HAP-1 (cell line): ENCODE measurements at regions not wholly inside any gene's neighbourhood (a gene's known extent, or its start where the extent isn't known, plus 50 kb on each side); places are given as distances from the start of the nearest gene placed in this dataset.

Source experiments
- DNase-seq, 2 experiments: peaks; one replicate each; pipeline ENCODE4 v3.0.0-alpha.2; 2016 to 2020; ENCODE audit warnings: low spot score in 2 of 2
- H3K27me3 ChIP-seq: fragments of 250-450 bp; sonication (Bioruptor Pico); 2 replicates; pipeline ENCODE4 v1.5.1; 2020; ENCODE audit warnings: low read depth, mild to moderate bottlenecking, moderate library complexity
- H3K36me3 ChIP-seq: fragments of 250-450 bp; sonication (Bioruptor Pico); replicated peaks from 2 replicates; pipeline ENCODE4 v1.5.1; 2020; ENCODE audit warnings: mild to moderate bottlenecking
- H3K4me1 ChIP-seq: fragments of 250-450 bp; sonication (Bioruptor Pico); 2 replicates; pipeline ENCODE4 v1.5.1; 2020; ENCODE audit warnings: mild to moderate bottlenecking
- H3K4me3 ChIP-seq: fragments of 250-450 bp; sonication (Bioruptor Pico); 2 replicates; pipeline ENCODE4 v1.5.1; 2020; ENCODE audit warnings: mild to moderate bottlenecking, moderate library complexity
- H3K9me3 ChIP-seq: fragments of 250-450 bp; sonication (Bioruptor Pico); 2 replicates; pipeline ENCODE4 v1.5.1; 2020; ENCODE audit warnings: mild to moderate bottlenecking, moderate library complexity
- in situ Hi-C: fragments of 300-500 bp; cut with MboI; formaldehyde crosslinking; loops from 3 replicates; pipeline ENCODE4 v1.14.3; 2020; ENCODE audit warnings: low sequenced_read_pairs, inconsistent platforms, mixed read lengths

- no peak for DNase-seq
- H3K9me3 ChIP-seq: no peaks in the 10 kb centered on the region
- no peaks in the 10 kb centered on the region; the same call in 1 of the 2 replicates for H3K27me3 ChIP-seq
- H3K4me3 ChIP-seq: no peak overlapping the region
- no peaks in the 10 kb centered on the region for H3K36me3 ChIP-seq
- in situ Hi-C loops: no loop called here
- no peaks in the 10 kb centered on the region for H3K4me1 ChIP-seq
These were observed 82.8 kb downstream of the UBIAD1 start for GRCh38 chr1:11355559-11356475.

DNA sequence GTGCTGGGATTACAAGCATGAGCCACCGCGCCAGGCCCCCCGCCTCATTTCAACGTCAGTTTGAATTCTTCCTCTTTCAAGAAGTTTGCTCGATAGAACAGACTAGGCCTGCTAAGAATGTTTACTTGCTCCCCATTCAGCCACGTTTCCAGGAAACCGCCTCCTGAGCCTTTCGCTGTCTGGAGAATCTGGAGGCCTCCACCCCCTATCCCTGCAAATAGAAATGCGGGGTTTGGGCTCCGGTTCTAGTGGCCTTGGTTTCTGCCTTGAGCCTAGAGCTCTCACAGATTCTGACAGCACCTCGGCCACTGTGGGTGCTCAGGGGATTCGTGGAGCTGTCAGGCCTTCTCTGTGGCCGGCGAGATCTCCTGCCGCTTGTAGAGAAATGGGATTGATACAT is 84.3 kb downstream of the UBIAD1 start:
- Histone ChIP-seq H3K36me3 (no peaks in the 10 kb centered on the region), H3K4me1 (no peaks in the 10 kb centered on the region), H3K4me3 (no peak overlapping the region), H3K27me3 (no peaks in the 10 kb centered on the region; the same call in 1 of the 2 replicates), H3K9me3 (no peaks in the 10 kb centered on the region)
- in situ Hi-C loops: no loop called here
- DNase-seq: no peak

GRCh38 chr1:11358984-11359383 is 86.0 kb downstream of the UBIAD1 start:
- H3K4me3 ChIP-seq: no peak overlapping the region
- H3K9me3 ChIP-seq: no peaks in the 10 kb centered on the region
- H3K4me1 ChIP-seq: no peaks in the 10 kb centered on the region
- no peaks in the 10 kb centered on the region; the same call in 1 of the 2 replicates for H3K27me3 ChIP-seq
- no peaks in the 10 kb centered on the region for H3K36me3 ChIP-seq
- in situ Hi-C loops: no loop called here
- no peak for DNase-seq

- no peaks in the 10 kb centered on the region for H3K4me1 ChIP-seq
- no peak overlapping the region for H3K4me3 ChIP-seq
- no peaks in the 10 kb centered on the region for H3K9me3 ChIP-seq
- no peak for DNase-seq
- H3K36me3 ChIP-seq: no peaks in the 10 kb centered on the region
- H3K27me3 ChIP-seq: no peaks in the 10 kb centered on the region; the same call in 1 of the 2 replicates
- in situ Hi-C loops: no loop called here
These were observed 89.6 kb downstream of the UBIAD1 start for GRCh38 chr1:11362547-11363021.

DNA sequence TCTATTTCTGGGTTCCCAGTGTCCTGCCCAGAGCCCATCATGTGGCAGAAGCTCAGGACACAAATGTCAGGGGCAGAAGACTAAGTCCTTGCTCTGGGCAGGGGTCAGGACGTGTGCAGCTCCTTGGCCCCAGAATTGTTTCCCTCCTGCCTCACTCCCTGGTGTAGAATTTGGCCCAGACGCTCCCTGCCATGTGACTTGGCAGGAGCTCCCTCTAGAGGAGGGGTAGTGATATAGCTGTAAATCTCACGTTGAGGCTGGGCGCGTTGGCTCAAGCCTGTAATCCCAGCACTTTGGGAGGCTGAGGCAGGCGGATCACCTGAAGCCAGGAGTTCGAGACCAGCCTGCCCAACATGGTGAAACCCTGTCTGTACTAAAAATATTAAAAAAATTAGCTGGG is 91.2 kb downstream of the UBIAD1 start:
- in situ Hi-C loops: no loop called here
- Histone ChIP-seq H3K27me3 (no peaks in the 10 kb centered on the region; the same call in 1 of the 2 replicates), H3K9me3 (no peaks in the 10 kb centered on the region), H3K4me3 (no peak overlapping the region), H3K36me3 (no peaks in the 10 kb centered on the region), H3K4me1 (no peaks in the 10 kb centered on the region)
- DNase-seq: no peak

- Histone ChIP-seq H3K4me3 (no peak overlapping the region), H3K4me1 (no peaks in the 10 kb centered on the region), H3K36me3 (no peaks in the 10 kb centered on the region), H3K27me3 (0 out of 2 replicates have a peak, but pooled peaks cover 4% of the 10 kb centered on the region), H3K9me3 (no peaks in the 10 kb centered on the region)
- in situ Hi-C loops: no loop called here
- no peak for DNase-seq
These were observed 92.9 kb downstream of the UBIAD1 start for GRCh38 chr1:11365744-11366387.

DNA sequence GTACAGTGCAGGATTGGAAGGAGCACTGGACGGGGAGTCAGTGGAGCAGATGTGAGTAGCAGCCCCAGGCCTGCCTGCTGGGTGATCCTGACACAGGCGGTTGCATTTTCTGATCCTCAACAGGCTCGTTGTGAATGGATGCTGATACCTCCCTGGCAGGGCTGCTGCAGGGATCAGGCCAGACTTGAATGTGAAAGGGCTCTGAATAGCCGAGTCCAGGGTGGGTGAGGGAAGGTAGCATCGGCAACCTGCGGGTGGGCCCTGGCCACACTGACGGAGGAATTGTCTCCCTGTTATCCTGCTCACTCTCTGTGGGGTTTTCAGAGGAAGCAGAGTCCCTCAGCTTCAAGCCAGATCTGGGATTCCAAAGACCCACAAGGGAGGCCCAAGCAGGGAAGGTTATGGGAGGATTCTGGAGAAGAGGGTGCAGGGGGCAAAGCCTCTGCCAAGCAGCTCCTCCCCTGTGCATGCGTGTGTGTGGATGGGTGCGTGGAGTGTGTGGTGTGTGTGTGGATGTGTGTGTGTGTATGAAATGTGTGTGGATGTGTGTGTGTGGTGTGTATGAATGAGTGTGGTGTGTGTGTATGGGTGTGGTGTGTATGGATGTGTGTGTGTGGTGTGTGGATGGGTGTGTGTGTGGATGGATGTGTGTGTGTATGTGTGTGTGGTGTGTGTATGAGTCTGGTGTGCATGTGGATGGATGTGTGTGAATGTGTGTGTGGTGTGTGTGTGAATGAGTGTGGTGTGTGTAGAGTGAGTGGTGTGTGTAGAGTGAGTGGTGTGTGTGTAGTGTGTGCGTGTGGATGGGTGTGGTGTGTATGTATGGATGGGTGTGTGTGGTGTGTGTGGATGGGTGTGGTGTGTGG is 100.3 kb downstream of the UBIAD1 start:
- no peaks in the 10 kb centered on the region for H3K9me3 ChIP-seq
- DNase-seq: no peak
- no peaks in the 10 kb centered on the region for H3K36me3 ChIP-seq
- in situ Hi-C loops: no loop called here
- no peak overlapping the region for H3K4me3 ChIP-seq
- H3K27me3 ChIP-seq: 0 out of 2 replicates have a peak, but pooled peaks cover 4% of the 10 kb centered on the region
- H3K4me1 ChIP-seq: no peaks in the 10 kb centered on the region

- DNase-seq: no peak
- Histone ChIP-seq H3K4me3 (no peak overlapping the region), H3K36me3 (no peaks in the 10 kb centered on the region), H3K4me1 (no peaks in the 10 kb centered on the region), H3K9me3 (no peaks in the 10 kb centered on the region), H3K27me3 (0 out of 2 replicates have a peak, but pooled peaks cover 4% of the 10 kb centered on the region)
- in situ Hi-C loops: no loop called here
These were observed 101.1 kb downstream of the UBIAD1 start for GRCh38 chr1:11373895-11374747.

- Histone ChIP-seq H3K4me3 (no peak overlapping the region), H3K36me3 (no peaks in the 10 kb centered on the region), H3K9me3 (no peaks in the 10 kb centered on the region), H3K4me1 (no peaks in the 10 kb centered on the region), H3K27me3 (0 out of 2 replicates have a peak, but pooled peaks cover under 1% of the 10 kb centered on the region)
- in situ Hi-C loops: no loop called here
- DNase-seq: no peak
These were observed 101.7 kb downstream of the UBIAD1 start for GRCh38 chr1:11374748-11375110.

GRCh38 chr1:11377001-11377583 is 101.9 kb upstream of the DISP3 start:
- in situ Hi-C loops: no loop called here
- H3K4me1 ChIP-seq: no peaks in the 10 kb centered on the region
- no peaks in the 10 kb centered on the region for H3K36me3 ChIP-seq
- H3K27me3 ChIP-seq: no peaks in the 10 kb centered on the region
- H3K4me3 ChIP-seq: no peak overlapping the region
- H3K9me3 ChIP-seq: no peaks in the 10 kb centered on the region
- no peak for DNase-seq

DNA sequence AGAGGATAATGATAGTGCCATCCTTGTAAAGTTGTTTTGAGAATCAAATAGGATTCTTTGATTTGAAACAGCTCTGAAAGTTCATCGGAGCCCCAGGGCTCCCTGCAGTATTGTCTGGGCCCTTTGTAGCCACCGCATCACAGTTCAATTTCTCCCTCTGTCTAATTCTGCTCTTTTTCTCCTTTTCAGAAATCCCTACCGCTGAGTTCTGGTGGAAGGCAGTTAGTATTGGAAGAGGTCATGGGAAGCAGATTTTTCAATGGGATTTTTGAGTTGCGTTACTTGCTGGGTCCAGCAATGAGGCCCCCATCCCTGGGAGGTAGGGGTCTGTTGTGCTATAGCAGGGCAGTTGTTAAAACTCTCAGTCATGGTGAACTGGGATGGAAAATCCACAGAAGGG is 101.0 kb upstream of the DISP3 start:
- no peaks in the 10 kb centered on the region for H3K4me1 ChIP-seq
- no peak overlapping the region for H3K4me3 ChIP-seq
- H3K27me3 ChIP-seq: no peaks in the 10 kb centered on the region
- H3K9me3 ChIP-seq: no peaks in the 10 kb centered on the region
- in situ Hi-C loops: no loop called here
- H3K36me3 ChIP-seq: no peaks in the 10 kb centered on the region
- DNase-seq: no peak

DNA sequence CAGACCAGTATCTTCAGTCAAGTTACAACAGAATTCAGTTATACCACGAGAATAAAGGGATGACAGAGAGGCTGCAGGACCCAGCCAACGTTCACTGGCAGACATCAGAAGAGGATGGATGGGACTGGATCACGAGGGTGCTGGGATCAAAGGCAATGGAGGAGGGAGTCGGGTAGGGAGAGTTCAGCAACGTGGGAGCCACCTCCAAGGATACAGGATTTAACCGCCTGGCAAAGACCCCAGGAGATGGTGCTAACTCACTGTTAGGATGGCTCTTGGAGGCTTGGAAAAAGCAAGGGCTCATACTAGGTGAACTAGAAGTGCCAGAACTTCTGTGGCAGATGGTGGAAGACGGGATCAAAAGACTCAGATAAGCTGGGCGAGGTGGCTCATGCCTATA is 99.1 kb upstream of the DISP3 start:
- no peak for DNase-seq
- no peaks in the 10 kb centered on the region for H3K36me3 ChIP-seq
- no peak overlapping the region for H3K4me3 ChIP-seq
- in situ Hi-C loops: no loop called here
- no peaks in the 10 kb centered on the region for H3K4me1 ChIP-seq
- no peaks in the 10 kb centered on the region; the same call in 1 of the 2 replicates for H3K27me3 ChIP-seq
- no peaks in the 10 kb centered on the region for H3K9me3 ChIP-seq
